Renal cortical epithelial cell (primary cell): ENCODE measurements at regions not wholly inside any gene's neighbourhood (a gene's known extent, or its start where the extent isn't known, plus 50 kb on each side); places are given as distances from the start of the nearest gene placed in this dataset.

Experiments
- DNase-seq: peaks from one replicate; pipeline ENCODE4 v3.0.0-alpha.2; 2011; ENCODE audit warnings: low read depth

DNA sequence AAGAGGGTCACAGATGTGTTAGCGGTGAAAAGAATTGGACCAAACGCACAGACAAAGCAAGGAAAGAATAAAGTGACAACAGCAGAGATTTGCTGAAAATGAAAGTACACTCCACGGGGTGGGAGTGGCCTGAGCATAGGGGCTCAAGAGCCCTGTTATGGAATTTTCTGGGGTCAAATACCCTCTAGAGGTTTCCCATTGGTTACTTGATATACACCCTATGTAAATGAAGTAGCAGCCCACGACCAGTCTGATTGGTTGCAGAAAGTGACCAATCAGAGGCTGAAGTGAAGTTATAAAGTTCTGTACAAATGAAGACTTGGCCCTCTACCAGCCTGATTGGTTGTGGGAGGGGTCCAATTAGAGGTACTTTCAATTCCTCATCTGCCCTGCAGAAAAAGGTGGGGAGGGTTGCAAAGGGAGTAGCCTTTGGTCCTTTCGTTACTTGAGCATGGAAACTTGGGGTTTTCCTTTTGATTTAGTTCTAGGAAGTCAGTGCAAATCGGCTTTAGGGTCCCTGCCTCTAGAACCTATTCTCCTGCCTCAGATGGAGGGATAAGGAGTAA is 125.6 kb upstream of the PRPS1L1 start:
- no peak for DNase-seq

DNA sequence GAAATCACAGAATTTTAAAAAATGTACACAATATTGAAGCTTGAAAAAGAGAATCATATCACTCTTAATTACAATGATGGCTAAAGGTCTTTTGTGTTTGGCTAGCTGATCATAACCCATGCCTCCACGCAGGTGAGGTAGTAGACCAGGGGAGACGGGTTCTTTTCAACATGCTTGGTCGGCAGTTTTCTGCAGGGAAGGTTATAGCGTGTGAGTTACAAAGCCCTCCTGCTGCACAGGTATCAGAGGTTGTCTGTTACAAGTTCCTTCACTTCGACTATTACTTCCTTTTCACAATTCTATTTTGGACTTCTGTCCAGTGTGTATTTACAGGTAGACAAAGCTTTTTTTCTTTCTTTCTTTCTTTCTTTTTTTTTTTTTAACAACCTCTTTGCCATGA is 127.1 kb upstream of the PRPS1L1 start:
- no peak for DNase-seq

DNA sequence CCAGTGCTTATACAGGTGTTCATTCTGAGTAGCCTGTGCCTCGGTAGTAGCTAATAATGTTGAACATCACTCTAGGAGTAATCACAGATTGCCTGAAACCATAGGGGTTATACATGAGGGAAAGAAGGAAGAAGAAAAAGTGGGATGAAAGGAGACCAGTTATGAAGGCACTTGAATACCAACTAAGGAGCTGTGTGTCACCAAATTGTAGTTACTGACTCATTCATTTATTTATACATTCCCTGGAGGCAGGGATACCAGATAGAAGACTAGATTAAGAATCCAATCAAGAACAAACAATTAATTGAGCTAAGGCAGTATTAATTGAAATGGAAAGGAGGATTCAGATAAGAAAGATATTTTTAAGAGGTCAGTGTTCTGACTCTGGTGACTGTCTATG is 129.6 kb upstream of the PRPS1L1 start:
- no peak for DNase-seq

DNA sequence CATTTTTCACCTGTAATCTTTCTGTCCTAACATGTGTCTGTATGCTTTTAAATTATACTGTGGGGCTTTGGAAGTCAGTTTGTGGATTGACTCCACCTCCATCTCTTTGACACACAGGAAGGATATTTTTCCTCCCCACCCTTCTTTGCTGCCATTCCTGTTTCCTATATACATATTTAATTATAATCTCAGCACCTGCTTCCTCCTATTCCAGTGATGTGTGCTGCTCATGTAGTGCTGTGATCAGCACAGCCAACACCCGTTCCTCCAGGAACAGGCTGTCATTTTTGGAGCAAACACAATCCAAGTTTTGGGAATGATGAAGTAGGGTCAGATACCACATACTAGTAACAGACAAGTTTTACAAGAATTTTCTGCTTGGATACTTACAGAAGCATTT is 135.0 kb upstream of the PRPS1L1 start:
- DNase-seq, result no peak

DNA sequence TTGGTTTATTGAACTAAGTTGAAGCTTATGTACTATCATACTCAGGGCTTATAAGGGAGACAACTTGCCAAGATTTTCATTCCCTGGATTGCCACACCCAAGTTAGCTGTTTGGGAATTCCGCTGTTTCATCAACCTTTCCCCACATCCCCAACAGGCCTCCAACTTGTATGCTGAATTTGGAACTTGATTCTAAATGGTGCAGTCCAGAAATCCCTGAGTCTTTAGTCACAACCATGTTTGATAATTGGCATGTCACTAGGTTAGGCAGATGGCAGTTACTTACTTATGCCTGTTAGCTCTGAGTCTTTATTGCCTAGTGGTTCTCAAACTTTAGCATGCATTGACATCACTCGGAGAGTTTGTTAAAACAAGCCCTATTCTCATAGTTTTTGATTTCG is 135.4 kb upstream of the PRPS1L1 start:
- no peak for DNase-seq

DNA sequence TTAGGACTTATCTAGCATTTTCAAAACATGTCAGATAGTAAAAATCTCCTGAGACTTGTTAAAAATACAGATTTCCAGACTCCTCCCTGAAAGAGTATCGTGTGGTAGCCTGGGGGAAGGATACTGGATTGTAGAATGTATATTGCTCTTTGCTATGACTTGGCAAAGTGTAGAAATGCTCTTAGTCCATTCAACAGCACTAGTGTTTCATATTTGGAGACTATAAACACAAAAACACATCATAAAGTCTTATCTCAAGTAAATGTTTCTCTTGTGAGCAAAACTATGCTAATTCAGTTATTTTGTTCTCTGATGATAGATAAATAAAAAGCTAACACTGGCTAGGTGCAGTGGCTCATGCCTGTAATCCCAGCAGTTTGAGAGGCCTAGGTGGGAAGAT is 137.5 kb upstream of the PRPS1L1 start:
- no peak for DNase-seq

DNA sequence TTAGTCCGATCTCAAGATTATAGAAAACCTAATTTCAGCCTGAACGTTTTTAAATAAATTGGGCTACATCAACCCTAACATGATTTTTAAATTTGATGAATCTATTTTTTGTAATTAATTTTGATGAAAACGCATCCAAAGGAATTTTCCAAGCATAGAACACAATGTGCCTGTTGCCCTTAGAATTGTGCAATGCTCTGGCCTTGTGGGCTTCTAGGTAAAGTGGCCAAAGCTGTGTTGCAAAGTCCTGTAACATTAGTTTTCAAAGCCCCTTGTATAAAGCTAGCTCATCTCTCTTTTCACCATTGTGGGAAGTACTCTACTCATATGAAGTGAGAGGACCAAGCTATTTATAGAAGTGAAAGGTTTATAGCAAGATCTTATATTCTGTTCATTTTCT is 138.4 kb upstream of the PRPS1L1 start:
- no peak for DNase-seq

DNA sequence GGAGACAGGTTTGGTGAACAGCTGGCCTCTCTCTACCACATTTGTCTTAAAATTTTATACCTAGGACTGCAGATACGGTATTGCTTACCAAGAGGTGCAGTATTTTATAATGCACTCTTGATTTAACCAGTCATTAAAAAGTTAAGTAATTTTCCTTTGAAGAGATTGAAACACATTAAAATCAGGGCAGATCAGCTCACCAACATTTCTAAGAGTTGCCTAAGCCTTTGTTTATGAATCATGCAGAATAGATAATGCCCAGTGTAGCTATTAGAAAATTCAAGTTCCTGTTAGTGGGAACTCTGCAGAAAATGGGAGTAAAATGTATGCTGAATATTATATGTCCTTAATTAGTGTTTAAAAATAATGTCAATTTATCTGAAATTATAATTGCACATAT is 140.2 kb upstream of the PRPS1L1 start:
- no peak for DNase-seq

DNA sequence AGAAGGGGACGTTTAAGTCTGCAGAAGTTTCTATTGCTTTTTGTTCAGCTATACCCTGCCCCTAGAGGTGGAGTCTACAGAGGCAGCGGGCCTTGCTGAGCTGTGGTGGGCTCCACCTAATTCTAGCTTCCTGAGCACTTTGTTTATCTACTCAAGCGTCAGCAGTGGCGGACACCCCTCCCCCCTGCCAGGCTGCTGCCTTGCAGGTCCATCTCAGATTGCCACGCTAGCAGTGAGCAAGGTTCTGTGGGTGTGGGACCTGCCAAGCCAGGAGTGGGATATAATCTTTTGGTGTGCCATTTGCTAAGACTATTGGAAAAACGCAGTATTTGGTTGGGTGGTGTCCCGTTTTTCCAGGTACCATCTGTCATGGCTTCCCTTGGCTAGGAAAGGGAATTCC is 147.3 kb upstream of the PRPS1L1 start:
- no peak for DNase-seq

DNA sequence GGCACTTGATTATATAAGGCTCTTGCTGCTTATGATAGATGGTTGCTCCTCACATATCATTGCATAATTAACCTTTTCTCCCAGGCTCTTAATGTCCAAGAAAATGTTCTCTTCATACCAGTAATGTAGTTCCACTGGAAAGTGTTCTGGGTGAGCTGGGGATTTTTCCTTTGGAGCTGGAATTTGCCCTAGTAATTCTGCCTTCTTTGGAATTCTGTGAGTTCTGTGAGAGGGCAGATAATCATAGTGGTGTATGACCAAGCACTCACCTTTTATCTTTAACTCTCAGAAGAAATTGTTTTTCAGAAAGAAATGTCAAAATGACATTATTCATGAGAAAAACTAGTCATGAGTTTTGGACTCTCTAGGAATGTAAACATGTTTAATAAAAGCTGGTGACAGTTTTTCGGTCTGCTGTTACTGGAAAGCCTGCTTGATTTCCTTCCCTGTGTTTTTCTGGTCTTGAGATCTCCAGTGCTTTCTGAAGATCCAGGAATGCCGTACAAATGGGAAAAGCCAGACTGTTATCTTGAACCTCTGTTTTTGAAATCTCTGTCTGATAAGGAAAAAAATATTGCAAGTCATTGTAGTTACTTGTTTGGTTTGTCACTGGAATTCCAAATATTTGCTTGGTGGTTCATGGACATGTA is 148.3 kb upstream of the PRPS1L1 start:
- DNase-seq, result no peak

DNA sequence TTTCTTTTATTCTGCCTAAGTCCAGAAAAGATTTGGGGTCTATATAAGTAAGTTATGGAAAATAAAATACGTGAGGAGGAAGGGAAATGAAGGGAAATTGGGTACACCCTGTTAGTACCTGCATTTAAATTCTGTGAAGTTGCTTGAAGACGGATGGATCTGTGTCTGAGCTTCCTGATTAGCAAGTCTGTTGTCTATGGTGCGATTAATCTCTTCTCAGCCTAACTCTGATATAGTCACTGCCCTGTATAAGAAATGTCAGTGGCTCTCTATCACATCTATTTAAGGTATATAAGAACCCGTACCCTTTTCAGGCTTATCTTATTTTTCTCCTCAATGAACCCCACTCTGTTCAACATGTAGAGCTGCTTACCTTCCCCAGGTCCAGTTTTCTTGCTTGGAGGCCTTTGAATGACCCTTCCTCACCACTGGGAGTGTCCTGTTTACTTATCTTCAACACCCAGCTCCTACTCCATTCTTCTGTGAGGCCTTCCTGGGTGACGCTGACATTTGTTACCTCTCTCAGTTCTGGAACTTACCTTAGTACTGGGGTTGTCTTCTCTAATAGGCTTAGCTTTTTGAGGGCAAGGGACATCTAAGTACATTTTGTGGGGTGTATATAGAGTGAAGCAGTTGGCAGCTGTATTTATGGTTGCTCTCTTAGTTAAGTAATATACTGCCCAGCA is 149.6 kb upstream of the PRPS1L1 start:
- DNase-seq, result no peak

DNA sequence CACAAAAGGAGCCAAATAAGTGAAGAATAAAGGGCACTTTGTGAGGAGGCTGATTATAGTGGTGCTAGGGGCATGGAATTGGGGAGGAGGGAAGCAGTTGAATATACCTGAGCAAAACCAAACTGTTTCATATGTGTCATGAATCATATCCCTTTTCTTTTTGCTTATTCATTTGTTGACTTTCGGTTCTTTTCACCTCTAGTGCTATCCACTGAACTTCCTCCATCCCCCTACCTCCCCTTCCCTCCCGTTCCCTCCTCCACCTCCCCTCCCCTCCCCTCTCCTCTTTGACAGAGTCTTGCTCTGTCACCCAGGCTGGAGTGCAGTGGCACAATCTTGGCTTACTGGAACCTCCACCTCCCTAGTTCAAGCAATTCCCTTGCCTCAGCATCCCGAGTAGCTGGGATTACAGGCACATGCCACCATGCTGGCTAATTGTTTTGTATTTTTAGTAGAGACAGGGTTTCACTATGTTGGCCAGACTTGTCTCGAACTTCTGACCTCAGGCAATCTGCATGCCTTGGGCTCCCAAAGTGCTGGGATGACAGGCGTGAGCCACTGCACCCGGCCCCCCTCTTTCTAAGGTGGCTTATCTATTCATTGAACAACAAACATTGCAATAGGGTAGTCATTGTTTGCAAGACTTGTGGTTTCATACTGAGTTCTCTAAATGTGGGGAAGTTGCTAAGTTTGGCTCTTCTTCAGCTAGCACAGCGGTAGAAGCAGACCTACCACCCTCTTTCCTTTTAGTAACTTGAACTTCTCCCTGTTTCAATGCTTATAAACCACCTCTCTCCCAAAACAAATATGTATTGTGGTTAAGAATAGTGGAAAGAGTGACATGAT is 150.4 kb upstream of the PRPS1L1 start:
- DNase-seq, result peak; percentile 19

DNA sequence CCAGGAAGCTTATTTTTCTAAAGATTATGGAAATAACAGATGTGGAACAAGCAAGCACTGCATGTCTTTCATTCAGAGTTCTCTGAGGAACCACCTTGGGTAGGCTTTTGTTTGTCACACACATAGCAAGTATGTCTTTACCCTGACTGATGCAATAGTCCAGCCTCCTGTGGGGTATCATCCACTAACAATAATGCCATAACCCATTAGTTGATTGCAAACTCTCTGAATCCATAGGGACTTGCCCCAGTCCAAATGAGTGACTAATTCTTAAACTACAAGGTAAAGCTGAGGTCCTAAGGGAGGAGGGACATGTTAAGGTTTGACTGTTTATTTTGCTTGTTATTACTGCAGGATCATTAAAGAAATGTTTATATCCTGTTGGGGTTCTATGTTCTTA is 151.4 kb upstream of the PRPS1L1 start:
- DNase-seq, result peak; percentile 17

DNA sequence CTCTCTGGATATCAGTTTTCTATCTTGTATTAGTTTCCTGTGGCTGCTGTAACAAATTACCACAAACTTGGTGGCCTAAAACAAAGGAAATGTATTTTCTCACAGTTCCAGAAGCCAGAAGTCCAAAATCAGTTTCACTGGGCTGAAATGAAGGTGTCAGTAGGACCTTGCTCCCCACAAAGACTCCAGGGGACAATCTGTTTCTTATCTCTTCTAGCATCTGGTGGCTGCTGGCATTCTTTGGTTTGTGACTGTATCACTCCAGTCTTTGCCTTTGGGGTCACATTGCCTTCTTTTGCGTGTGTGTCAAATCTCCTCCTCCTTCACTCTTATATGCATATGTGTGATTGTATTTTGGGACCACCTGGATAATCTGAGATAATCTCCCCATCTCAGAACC is 153.0 kb upstream of the PRPS1L1 start:
- no peak for DNase-seq

DNA sequence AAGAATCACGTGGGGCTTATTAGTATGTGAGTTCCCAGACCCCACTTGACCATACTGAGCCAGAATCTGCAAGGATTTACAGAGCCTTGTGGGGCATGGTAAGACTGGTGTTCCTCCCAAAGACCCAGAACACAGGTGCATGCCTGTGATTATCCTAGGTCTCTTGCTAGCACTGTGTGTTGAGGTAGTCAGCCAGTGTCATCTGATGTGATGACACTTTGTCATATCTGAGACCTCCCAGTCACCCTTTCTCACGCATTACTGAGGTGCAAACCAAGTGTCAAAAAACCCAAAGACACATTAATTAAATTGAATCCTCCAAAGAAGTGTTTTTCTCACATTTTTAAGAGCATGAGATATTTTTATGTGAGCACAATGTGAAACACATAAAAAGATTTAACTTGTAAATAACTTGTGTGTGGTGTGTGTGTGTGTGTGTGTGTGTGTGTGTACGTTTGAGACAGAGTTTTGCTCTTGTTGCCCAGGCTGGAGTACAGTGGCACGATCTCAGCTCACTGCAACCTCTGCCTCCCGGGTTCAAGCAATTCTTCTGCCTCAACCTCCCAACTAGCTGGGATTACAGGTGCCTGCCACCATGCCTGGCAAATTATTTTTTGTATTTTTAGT is 162.0 kb upstream of the PRPS1L1 start:
- no peak for DNase-seq

DNA sequence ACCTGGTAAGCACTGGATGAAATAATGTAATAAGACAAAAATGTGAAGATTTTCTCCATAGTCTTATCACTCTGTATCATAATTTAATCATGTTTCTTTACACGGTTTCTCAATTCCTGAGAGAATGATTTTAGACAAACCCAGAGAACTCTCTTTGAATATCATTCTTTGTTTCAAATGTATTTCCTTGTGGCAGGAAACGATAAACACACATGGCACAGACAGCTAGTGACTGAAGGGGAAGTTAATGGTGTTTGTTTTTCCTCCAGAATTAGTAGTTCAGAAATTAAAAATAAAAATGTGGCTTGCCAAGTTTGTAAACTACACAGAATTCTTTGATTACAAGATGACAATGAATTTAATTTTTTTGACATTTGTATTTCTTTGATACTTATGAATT is 163.7 kb upstream of the PRPS1L1 start:
- DNase-seq, result no peak

DNA sequence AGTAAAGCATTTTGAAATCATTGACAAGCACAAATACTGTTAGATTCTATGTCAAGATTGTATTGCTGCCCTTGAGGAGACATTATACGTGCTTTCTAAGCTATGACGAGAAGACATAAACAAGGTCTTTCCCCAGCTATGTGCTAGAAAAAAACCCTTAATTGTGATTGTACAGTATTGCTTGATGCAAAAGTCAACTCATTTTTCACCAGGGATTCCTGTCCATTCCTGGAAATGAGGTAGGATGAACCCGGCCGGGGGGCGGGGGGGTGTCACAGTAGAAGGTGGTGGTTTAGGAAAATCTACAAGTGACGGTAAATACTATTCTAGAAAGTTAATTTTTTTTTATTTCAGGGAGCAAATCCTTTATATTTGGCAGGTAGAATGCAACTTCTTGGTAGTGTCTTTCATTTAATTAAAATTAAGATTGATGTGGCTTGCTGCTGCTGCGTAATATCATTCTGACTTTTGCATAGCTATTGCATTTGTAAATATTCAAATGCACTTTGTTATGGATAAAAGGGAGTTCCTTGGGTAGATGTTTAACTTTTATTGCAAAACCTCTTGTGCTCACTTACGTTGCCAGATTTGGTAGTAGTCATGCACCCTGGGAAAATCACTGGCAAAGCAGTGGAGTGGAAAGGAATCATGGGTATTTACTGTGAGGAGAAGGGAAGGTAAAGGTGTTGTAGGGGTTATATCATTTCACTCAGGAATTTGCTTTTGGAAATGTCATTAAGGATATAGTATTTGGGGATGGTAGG is 164.4 kb upstream of the PRPS1L1 start:
- peak; percentile 88 for DNase-seq

DNA sequence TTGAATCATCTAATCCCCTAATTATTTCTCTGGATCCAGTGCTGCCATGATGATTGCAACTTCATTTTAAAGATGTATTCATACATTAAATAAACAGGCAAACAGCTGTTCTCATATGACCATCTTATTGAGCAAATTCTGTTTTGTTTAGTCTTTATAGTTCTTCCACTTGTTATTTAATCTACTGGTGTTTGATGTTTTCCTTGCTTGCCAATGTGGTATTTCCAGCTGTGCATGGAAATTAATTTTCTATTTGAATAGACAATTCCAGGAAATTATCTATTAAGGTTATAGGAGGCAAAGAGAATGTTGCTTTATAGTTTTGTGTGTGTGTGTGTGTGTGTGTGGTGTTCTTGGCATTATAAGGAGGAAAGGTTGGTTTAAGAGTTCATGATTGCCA is 167.0 kb upstream of the PRPS1L1 start:
- DNase-seq, result no peak

DNA sequence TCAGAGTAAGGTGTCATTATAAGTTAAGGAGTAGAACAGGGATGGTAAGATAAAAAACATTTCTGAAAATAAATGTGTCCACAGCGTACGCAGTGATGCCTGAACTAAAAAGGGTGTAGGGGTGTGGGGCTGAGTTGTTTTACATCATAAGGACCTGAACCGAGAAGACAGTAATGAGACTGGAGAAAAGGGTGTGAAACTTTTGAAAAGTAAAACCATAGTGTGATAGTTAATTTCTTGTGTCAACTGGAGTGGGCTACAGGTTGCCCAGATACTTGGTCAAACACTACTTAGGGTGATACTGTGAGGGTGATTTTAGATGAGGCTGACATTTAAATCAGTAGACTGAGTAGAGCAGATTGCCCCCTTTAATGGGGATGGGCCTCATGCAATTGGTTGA is 169.0 kb upstream of the PRPS1L1 start:
- no peak for DNase-seq

DNA sequence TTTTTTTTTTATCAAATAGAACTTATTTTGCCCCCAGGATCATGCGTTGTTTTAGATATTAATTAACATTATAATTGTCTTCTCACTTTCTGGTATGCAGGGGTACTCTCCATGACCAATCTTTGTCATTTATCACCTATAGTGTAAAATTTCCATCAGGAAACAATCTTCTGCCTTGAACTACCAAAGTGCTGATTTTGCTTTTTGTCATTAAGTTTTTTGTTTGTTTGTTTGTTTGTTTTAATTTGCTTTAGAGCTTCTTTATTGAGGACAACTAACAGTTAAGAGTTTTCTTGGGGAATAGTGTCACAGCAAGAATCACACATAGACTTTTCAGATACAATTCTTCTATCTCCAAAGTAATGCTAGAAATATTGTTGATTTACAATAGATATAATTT is 171.2 kb upstream of the PRPS1L1 start:
- DNase-seq, result no peak

DNA sequence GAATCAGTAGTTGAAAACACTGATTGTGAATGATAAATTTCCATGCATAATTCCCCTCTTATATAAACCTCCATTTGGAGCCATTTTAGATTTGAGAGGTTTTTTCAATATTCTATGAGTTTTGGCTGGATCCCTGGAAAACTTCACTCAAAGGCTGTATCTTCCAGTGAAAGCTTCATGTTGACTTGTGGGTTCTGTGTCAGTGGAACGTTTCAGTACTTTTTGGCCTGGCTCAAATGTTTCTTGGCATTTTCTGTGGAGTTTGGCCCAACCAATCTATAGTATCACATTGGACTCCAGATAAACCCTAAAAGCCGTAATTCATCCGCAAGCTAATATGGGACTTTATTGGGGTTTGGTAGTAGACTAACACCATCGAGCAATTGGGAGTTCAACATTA is 172.6 kb upstream of the PRPS1L1 start:
- DNase-seq, result no peak

DNA sequence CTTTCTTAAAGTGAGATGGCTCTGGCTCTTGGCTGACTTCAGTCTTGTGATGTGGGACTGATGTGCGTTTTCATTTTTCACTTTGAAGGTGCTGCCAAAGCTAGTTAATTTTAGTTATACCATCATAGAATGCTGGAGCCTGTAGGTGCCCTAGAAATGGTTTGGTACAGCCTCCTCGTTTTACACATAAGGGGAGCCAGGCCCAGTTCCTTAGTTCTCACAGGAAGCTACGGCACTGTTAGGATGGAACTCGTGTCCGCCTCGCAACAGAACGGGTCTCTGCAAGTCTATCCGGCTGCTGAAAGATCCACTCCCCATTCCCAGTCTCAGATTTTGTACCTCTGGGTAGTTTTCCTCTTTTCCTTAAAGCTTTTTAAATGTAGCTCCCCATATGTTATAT is 173.2 kb upstream of the PRPS1L1 start:
- no peak for DNase-seq
